HG03139 (cell line): ENCODE measurements at regions not wholly inside any gene's neighbourhood (a gene's known extent, or its start where the extent isn't known, plus 50 kb on each side); places are given as distances from the start of the nearest gene placed in this dataset.

Source experiments
- ATAC-seq: cut with Tn5 transposase; IDR thresholded peaks from one replicate; pipeline ENCODE4 v1.9.1; 2021; ENCODE audit not compliant: unreplicated experiment

DNA sequence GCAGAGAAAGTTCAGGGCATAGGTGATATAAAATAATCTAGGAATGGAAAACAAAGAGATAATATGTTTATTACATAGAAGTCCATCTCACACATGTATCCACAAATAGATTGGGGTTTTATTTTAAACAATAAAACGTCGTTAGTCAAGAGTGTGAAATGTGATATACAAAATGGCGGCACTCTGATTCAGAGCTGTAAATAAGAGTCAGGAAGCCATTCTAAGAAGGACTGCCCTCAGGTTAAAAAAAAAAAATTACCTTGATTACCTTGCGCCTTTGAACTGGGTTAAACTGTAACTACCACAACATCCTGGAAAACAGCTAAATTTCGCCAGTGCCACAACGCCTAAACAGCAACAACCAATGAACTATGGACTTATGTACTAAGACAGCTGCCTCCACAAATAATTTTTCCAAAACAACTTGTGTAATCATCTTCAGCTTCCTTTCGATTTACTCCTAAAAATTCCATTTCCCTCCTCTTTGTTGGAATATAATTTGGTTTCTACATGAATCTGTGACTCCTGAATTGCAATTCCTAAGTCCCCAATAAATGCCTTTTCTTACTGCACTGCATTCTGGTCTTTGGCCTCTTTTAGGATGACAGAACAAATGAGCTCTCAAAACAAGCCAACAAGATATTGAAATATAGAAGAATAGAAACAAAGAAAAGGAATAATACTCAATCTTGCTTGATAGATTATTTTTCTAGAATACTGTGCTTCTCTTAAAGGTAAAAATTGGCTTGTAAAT, 1019.5 kb upstream of the MAP3K7 start:
- no peak for ATAC-seq

DNA sequence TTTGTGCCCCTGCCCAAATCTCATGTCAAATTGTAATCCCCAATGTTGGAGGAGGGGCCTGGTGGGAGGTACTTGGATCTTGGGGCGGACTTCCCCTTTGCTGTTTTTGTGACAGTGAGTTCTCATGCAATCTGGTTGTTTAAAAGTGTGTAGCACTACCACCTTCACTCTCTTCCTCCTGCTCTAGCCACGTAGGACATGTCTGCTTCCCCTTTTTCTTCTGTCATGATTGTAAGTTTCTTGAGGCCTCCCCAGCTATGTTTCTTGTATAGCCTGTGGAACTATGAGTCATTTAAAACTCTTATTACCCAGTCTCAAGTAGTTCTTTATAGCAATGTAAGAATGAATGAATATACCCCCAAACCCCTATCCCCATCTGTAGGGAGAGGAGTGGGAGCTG, 1013.7 kb upstream of the MAP3K7 start:
- ATAC-seq, result no peak

DNA sequence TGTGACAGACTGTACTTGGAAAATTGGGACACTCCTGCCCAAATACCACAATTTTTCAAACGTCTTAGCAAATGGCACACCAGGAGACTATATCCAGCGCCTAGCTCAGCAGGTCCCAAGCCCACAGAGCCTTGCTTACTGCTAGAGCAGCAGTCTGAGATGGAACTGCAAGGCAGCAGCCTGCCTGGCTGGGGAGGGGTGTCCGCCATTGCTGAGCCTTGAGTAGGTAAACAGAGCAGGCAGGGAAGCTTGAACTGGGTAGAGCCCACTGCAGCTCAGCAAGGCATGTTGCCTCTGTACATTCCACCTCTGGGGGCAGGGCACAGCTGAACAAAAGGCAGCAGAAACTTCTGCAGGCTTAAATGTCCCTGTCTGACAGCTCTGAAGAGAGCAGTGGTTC, 1003.3 kb upstream of the MAP3K7 start:
- no peak for ATAC-seq

DNA sequence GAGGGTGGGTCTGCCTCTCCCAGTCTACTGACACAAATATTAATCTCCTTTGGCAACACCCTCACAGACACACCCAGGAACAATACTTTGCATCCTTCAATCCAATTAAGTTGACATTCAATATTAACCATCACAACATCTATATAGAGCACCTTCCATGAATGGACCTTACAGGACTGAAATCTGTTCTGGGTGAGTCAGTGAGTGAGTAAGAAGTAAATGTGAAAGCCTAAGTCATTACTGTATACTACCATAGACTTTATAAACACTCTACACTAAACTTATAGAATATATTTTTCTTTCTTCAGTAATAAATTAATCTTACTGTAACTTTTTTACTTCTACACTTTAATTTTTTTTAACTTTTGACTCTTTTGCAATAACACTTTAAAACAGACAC, 993.8 kb upstream of the MAP3K7 start:
- no peak for ATAC-seq

DNA sequence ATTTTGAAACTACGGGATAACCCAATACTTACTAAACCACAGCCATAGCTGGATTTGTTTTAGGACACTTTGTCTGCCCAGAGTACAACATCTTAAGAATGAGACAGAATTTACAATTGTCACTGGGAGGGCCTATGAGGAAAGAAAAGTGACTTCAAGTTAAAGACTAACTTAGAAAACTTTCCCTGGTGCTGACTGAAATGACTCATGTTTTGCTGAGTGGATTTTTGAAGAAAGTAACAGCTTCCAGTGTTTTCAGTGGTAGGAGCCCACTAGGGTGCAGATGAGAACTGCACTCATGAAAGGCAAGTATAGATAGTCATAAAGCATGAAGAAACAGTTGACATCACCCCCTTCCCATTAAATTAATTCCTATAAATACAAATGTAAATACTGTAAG, 988.2 kb upstream of the MAP3K7 start:
- ATAC-seq, result peak; percentile 64

DNA sequence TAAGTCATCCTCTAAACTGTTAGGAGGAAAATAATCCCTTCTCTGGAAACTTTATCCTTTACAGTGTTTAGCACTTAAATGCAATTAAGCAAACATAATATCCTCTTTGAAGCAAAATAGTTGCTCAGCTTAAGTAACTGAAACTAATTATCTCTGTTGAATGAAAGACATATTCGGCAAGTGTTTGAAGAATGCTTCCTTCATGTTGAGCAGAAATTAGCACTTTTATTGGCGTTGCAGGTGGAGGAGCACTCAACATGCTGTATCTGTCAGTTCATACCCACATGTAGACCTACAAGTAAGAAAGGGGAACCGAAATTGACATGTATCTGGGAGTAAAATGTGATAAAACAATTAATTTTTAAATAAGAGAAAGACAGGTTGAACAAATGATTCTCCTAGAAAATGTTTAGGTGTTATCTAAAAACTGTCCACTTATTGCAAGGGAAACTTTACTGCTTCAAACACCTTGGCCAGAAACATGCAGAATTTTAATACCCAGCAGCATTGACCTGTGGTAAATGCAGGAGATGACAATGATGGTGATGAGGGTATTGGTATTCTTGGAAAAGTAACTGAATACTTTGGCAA, 987.0 kb upstream of the MAP3K7 start:
- ATAC-seq, result no peak

DNA sequence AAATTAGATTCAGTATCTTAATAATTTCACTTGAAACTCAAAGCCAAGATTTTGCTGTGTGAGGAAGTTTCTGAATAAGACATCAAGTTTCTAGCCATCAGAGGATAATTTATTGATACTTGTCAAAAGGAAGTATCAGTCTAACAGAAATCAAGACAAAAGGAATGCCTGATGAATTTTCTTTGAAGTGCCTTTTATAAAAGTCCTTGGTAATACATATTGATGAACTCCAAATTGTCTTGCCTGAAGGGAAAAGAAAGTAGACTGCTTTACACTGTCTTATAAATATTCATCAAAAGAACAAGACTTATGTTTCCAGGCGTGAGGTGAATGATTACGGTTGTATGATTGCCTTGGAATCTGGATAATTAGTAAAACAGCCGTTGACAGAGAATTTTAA, 986.0 kb upstream of the MAP3K7 start:
- no peak for ATAC-seq

DNA sequence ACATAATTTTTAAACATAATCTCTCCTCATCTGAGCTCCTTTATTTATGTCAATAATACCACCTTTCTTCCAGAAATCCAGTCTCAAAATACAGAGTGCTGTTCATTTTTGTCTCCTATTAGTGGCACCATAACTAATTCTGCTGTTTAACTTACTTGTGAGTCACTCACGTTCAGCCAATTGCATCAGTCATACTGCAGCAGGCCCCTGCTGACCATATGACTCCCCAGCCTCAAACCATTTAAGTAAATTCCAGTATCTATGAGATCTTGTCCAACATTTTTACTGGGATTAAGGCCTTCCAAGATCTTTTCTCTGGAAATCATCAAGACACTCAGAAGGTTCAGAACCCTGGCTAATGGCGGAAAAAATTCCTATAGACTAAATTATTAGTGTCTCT, 982.2 kb upstream of the MAP3K7 start:
- no peak for ATAC-seq

DNA sequence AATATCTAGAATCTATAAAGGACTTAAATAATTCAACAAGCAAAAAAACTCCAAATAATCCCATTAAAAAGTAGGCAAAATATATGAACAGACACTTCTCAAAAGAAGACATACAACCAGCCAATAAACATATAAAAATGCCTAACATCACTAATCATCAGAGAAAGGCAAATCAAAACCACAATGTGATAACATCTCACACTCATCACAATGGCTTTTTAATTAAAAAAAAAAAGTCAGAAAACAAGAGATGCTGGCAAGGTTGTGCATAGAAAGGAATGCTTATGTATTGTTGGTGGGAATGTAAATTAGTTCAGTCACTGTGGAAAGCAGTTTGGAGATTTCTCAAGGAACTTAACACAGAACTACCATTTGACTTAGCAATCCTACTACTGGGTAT, 979.6 kb upstream of the MAP3K7 start:
- ATAC-seq, result no peak

DNA sequence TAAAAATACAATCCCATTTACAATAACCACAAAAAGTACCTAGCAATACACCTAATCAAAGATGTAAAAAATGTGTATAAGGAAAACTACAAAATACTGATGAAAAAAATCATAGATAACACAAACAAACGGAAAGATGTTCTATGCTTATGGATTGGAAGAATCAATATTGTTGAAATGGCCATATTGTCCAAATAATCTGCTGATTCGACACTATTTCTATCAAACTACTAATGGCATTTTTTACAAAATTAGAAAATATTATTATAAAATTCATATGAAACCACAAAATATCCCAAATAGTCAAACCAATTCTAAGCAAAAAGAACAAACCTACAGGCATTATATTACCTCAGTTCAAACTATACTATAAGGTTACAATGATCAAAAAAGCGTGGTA, 978.3 kb upstream of the MAP3K7 start:
- ATAC-seq, result no peak

DNA sequence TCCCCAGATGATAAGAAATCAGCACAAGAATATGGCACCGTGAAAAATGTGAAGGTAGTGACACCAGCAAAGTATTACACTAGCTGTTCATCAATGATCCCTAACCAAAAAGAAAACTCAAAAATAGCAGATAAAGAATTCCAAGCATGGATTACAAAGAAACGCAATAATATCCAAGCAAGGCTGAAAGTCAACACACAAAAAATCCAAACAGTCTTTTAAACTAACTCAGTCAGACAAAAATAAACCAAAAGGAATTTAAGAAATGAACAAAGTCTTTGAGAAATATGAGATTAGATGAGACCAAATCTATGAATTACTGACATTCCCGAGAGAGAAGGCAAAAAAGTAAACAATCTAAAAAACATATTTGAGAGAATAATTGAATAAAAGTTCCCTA, 976.1 kb upstream of the MAP3K7 start:
- ATAC-seq, result no peak

DNA sequence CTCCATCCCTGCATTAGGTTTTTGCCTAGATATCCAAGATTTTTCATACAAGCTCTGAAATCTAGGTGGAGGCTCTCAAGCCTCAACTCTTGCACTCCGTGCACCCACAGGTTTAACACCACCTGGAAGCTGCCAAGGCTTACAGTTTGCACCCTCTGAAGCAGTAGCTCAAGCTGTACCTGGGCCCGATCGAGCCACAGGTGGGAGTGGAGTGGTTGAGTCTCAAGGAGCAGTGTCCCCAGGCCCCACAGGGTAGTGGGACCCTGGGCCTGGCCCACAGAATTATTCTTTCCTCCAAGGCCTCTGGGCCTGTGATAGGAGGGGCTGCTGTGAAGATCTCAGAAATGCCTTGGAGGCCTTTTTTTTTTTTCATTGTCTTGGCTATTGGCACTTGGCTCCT, 973.5 kb upstream of the MAP3K7 start:
- no peak for ATAC-seq

DNA sequence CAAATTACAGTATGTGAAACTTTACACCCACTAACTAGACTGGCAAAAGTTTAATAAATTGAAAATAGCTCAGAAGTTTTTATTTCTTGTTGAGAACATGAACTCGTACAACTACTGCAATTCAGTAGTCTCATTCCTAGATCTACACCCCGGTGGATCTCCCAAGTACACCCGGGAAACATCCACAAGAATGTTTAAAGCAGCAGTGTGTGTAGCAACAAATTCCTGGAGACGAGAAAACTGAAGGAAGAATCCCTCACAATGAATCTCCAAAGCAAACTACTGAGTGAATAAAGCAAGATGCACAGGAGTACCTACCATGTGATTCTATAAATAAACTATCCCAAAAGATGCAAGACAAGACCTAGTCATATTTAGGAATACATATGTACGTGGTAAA, 954.0 kb upstream of the MAP3K7 start:
- ATAC-seq, result no peak

DNA sequence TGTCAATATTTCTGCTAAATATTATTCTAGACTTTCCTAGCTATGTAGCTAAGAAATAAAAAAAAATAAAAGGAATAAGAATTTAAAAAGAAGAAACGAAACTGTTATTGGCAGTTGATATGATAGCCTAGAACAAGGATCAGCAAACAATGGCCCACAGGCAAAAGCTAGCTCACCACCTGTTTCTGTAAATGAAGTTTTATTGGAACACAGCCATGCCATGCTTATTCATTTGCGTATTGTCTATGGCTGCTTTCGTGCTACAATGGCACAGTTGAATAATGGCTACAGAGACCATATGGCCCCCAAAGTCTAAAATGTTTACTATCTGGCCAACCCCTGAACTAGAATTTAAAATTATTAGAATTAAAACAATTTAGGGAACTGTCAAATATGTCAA, 952.6 kb upstream of the MAP3K7 start:
- no peak for ATAC-seq

DNA sequence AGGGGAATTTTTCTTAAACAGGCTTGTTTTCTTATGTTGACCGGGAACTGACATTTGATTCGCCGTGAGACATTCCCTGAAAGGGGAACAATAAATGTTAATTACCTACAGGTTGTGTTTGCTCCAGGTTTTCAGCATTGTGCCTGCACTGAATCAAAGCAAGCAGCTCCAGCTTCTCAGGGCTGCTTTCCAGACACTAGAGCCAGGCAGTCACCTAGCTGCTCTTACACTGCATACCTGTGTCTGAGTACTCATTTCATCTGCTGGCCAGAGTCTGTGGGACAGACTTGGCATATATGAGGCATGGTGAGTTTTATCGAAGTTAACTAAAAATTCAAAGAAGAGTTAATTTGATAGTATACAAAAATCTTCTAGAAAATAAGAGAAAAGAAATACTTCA, 951.8 kb upstream of the MAP3K7 start:
- ATAC-seq, result no peak

DNA sequence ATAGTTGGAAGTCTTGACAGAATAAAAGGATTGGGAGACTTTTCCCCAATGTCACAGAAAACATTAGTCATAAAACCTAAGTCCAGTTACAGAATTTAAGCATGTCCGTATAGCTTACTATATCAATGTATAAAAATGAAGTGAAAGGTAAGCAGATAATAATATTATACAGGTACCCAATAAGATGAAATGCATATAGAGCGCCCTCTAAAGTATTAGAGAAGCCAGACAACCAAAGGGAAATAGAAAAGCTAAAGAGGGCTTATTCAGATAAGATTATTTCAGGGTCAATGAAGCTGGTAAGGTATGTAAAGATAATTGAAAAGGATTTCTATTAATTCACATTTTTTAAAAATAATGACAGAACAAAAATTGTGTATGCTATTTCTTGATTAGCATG, 947.7 kb upstream of the MAP3K7 start:
- ATAC-seq, result no peak

DNA sequence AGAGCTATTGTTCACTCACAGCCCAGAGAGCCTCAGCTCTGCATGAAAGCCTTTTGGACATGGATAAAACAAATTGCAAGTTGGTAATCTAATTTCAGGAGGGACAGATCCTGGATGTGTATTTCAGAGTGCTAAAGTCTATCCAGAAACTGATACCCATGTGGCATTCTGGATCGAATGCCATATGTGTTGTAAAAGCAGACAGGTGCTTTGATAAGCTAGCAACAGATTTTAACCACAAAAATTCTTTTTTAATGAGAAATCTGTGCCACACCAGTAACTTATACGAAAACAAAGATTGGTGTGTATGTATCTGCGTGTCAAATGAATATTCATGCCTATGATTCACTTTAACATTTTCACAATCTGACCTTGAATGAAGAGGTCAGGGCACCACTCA, 936.6 kb upstream of the MAP3K7 start:
- ATAC-seq, result no peak

DNA sequence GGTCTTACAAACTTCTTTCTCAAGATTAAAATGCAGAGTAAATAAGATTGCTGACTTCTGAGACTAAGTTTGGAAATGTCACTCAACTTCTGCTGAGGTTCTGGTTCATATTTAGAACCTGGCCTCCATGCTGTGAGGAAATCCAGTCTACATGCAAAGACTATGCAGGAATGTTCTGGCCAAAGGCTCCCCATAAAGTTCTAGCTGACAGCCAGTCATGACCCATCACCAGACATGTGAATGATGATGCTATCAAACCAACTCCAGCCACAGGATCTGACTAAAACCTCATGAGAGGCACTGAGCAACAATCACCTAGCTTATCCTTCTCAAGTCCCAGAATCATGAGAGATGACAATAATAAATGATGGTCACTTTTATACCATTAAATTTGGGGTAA, 935.1 kb upstream of the MAP3K7 start:
- no peak for ATAC-seq

DNA sequence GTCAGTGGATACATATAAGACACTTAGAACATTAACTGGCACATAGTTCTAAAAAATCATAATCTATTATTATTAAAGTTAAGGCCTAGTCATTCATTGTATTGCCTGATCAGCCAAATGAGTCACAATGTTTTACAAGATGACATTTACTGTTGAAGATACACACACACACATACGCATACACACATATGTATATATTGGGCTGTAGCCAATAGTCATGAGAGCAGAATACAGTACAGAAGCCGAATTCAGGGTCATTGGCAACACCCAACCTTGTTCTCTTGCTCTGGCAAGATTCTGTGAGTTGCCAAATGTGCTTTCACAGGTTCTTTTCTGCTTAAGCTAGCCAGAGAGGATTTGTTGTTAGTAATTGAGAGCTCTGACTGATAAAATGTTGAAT, 922.8 kb upstream of the MAP3K7 start:
- ATAC-seq, result no peak

DNA sequence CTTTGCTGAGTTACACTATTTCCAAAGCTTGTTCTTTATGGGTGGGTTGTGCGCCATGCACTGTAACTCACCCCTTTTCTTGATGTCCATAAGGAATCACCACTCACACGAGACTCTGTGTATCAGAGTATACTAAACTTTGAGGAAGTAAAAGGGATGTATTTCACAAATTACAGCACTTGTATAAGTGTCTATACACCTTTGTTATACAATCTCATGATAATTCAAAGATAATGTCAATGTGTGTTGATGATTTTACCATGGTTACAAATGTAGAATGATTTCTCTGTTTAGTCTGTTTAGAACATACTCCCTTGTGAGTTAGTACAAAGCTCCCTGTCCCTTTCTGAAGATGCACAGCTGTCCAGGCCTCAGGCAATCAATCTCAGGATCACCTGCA, 922.2 kb upstream of the MAP3K7 start:
- ATAC-seq, result no peak

DNA sequence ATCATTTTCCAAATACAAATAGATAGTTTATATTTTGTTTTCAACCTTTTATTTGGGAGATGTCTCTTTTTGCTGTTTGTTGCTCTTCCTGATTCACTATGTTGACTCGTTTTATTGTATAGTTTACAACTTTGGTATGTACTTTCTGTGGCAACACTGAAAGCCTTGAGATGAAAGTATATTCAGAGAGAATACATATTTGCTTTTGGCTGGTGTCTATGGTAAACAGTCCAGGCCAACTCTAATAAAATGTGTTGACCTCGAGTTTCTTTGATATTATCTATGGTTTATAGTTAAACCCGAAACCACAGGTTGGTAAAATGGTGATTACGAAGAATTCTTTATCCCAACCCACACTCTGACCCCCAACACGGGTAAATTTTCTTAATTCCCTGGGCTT, 919.6 kb upstream of the MAP3K7 start:
- ATAC-seq, result no peak

DNA sequence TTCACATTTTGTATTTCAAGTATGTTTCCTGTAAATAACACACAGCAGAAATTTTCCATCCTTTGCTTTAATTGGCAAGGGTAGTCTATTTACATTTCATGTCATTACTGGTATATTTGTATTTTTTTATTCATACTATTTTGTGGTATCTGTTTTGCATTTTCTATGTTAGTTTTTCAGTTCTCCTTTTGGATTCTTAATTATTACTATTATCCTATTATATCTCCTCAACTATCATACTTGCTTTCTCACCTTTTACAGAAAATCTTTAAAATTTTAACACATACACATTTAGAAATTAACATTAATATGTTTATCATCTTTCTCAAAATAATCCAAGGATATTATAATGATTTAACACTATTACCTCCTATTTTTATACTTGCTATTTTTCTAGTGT, 918.3 kb upstream of the MAP3K7 start:
- ATAC-seq, result no peak

DNA sequence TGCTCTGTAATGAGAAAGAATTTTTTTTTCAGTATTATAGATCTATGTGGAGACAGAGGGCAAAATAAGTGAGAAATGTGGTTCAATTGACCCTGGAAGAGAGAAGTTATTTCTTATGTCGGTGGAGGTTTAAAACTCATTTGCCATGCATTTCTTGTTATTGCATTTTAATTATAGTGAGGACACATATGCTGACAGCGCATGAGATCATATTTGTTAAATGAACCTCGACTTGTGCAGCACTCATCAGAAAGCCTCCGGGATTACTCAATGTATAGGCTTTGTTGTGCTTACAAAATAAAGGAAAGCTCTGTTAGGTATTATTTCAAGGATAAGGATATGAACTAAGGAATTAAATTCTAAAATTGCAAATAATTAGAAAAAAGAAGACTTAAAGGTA, 915.1 kb upstream of the MAP3K7 start:
- ATAC-seq, result no peak
